HepG2 (cell line): ENCODE measurements at regions not wholly inside any gene's neighbourhood (a gene's known extent, or its start where the extent isn't known, plus 50 kb on each side); places are given as distances from the start of the nearest gene placed in this dataset.

Experiments
- CENPT ChIP-seq: sonication (generic); formaldehyde crosslinking; IDR thresholded peaks from 2 replicates; pipeline ENCODE4 v1.8.0; 2022; ENCODE audit warnings: low read depth, mild to moderate bottlenecking, moderate library complexity, missing genetic modification reagents
- DDIT3 ChIP-seq: sonication (generic); formaldehyde crosslinking; IDR thresholded peaks from 2 replicates; pipeline ENCODE4 v1.4.0; 2020; ENCODE audit warnings: mild to moderate bottlenecking, missing genetic modification reagents
- LRRFIP1 ChIP-seq: sonication (generic); formaldehyde crosslinking; conservative IDR thresholded peaks from 2 replicates; pipeline ENCODE4 v1.4.0; 2020; ENCODE audit warnings: missing genetic modification reagents
- MEIS1 ChIP-seq: sonication (generic); formaldehyde crosslinking; IDR thresholded peaks from 2 replicates; pipeline ENCODE4 v1.9.0; 2021; ENCODE audit warnings: mild to moderate bottlenecking, missing genetic modification reagents, moderate library complexity, borderline replicate concordance
- NFATC3 ChIP-seq: sonication (generic); formaldehyde crosslinking; IDR thresholded peaks from 2 replicates; pipeline ENCODE4 v1.5.1; 2020; ENCODE audit warnings: mild to moderate bottlenecking, missing genetic modification reagents
- POLR2AphosphoS5 ChIP-seq: IDR thresholded peaks from 2 replicates; pipeline ENCODE4 v1.6.1; 2012; ENCODE audit warnings: low read depth, low read length
- SOX6 ChIP-seq, 2 experiments: fragments of 450-650 bp in 1 of 2; sonication (generic) in 1 of 2; formaldehyde crosslinking in 1 of 2; IDR thresholded peaks; 2 replicates each; pipeline versions ENCODE4 v1.4.0 to v1.6.1; 2017 to 2020; ENCODE audit warnings: antibody characterized with exemption in 1 of 2, mild to moderate bottlenecking in 1 of 2, missing genetic modification reagents in 1 of 2
- SP1 ChIP-seq, 2 experiments: fragments of 450-650 bp in 1 of 2; sonication (generic) in 1 of 2; formaldehyde crosslinking in 1 of 2; IDR thresholded peaks; 2 replicates each; pipeline versions ENCODE4 v1.4.0 to v1.6.1; 2016 to 2020; ENCODE audit warnings: missing genetic modification reagents in 1 of 2
- TCF7 ChIP-seq: sonication (generic); IDR thresholded peaks from 2 replicates; pipeline ENCODE4 v1.6.1; 2016; ENCODE audit warnings: antibody characterized with exemption, low read depth
- ZFP36 ChIP-seq: fragments of 150-350 bp; IDR thresholded peaks from 2 replicates; pipeline ENCODE4 v1.6.1; 2018; ENCODE audit warnings: borderline replicate concordance, low read length, low read depth; ENCODE audit not compliant: partially characterized antibody
- ZNF605 ChIP-seq: sonication (generic); formaldehyde crosslinking; IDR thresholded peaks from 2 replicates; pipeline ENCODE4 v1.8.0; 2022; ENCODE audit warnings: mild to moderate bottlenecking, missing genetic modification reagents
- ZNF670 ChIP-seq: sonication (generic); formaldehyde crosslinking; IDR thresholded peaks from 2 replicates; pipeline ENCODE4 v1.8.0; 2022; ENCODE audit warnings: mild to moderate bottlenecking, missing genetic modification reagents, borderline replicate concordance
- ZNF780A ChIP-seq: sonication (generic); formaldehyde crosslinking; IDR thresholded peaks from 2 replicates; pipeline ENCODE4 v1.8.0; 2022; ENCODE audit warnings: mild to moderate bottlenecking, missing genetic modification reagents, moderate library complexity
- TF ChIP-seq, protein P1 (sequence below): sonication (generic); formaldehyde crosslinking; IDR thresholded peaks from 2 replicates; pipeline ENCODE4 v1.5.0; 2020; ENCODE audit warnings: mild to moderate bottlenecking, missing genetic modification reagents, moderate library complexity

GRCh38 chr2:145314119-145314633 is 794.3 kb upstream of the ZEB2 start:
- TF ChIP-seq NFATC3 (CRISPR knock-in tag) = no peak
- no peak for TF ChIP-seq ZNF780A (CRISPR knock-in tag)
- no peak for TF ChIP-seq CENPT
- TF ChIP-seq, protein P1, sequence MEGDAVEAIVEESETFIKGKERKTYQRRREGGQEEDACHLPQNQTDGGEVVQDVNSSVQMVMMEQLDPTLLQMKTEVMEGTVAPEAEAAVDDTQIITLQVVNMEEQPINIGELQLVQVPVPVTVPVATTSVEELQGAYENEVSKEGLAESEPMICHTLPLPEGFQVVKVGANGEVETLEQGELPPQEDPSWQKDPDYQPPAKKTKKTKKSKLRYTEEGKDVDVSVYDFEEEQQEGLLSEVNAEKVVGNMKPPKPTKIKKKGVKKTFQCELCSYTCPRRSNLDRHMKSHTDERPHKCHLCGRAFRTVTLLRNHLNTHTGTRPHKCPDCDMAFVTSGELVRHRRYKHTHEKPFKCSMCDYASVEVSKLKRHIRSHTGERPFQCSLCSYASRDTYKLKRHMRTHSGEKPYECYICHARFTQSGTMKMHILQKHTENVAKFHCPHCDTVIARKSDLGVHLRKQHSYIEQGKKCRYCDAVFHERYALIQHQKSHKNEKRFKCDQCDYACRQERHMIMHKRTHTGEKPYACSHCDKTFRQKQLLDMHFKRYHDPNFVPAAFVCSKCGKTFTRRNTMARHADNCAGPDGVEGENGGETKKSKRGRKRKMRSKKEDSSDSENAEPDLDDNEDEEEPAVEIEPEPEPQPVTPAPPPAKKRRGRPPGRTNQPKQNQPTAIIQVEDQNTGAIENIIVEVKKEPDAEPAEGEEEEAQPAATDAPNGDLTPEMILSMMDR (CRISPR knock-in tag) = no peak
- TF ChIP-seq SOX6 (IDR thresholded peaks at IDR 0.05) = no peak
- TF ChIP-seq SOX6 (CRISPR knock-in tag; IDR thresholded peaks at IDR 0.05) = no peak
- no peak for TF ChIP-seq TCF7
- no peak for TF ChIP-seq ZNF605 (CRISPR knock-in tag)
- no peak for TF ChIP-seq LRRFIP1 (CRISPR knock-in tag)
- no peak for TF ChIP-seq DDIT3 (CRISPR knock-in tag)
- no peak for TF ChIP-seq ZNF670 (CRISPR knock-in tag)
- no peak for TF ChIP-seq SP1 (IDR thresholded peaks at IDR 0.05)
- no peak for TF ChIP-seq SP1 (CRISPR knock-in tag; IDR thresholded peaks at IDR 0.05)
- no peak for TF ChIP-seq POLR2AphosphoS5
- no peak for TF ChIP-seq MEIS1
- TF ChIP-seq ZFP36 = no peak
